ENCODE measurements at regions not wholly inside any gene's neighbourhood (a gene's known extent, or its start where the extent isn't known, plus 50 kb on each side); places are given as distances from the start of the nearest gene placed in this dataset.

DNA sequence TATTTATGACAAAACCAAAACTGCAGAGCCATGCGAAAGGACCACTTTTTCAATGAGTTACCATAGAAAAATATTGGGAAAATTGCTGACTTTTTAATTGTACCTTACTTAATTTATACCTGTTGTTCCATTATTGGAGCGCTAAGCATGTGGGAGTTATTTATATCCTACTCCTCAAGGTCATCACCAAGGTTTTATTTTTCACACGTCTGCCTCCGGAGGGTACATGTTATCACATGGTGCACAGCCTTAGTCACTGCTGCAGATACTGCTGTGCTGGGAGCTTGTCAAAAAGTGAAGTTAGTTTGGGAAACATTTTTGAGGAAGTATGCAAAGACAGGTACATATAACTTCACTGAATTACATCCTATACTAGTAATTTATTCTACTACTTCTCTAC, 1444.3 kb downstream of the AACS start:
- H3K27ac ChIP-seq: no peak overlapping the region
- TF ChIP-seq CTCF (conservative IDR thresholded peaks at IDR 0.05): no peak

- no peak for TF ChIP-seq CTCF (conservative IDR thresholded peaks at IDR 0.05)
- H3K27ac ChIP-seq: no peak overlapping the region
These were observed 1445.4 kb downstream of the AACS start for GRCh38 chr12:126510630-126511029.

DNA sequence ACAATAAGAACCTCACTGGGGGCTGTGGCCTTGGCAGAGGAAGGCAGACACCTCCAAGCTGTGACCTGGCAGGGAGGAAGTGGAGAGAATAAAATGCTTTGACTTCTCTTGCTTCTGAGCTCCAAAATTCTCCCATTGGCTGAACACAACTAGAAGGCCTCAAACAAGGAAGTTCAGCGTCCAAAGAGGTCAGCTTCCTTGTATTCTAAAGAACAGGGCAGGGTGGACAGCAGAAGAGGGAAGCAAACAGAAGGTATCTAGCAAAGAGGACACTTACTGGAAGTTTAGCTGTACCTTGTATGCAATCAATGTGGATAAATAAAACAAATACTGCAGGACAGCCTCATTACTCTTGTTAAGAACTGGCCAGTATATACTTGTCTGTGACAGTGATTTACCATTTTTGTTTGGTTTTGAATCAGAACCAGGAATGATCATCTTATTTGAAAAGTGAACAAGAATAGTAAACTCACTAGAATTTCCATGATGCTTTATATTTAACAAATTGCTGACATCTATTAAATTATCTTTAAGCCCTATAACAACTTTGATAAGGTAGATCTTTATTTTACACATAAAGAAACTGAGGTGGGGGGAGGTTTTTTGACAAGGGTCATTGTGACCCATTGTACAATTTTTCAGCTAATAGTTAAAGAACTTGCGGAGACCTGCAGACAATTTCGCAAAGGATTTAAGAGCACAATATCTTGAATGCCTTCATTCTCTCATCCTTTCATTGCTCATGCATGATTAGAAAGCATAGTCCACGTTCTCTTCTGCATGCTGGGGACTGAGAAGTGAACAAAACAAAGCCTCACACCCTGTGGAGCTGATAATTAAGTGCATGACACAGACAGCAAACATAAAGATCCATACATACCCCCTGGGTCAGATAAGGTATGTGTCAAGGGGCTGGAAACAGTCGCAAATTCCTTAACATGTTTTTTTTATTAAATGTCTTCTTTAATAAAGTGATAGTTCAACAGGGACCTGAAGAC, 1448.0 kb downstream of the AACS start:
- TF ChIP-seq CTCF (conservative IDR thresholded peaks at IDR 0.05): no peak
- no peak overlapping the region for H3K27ac ChIP-seq

DNA sequence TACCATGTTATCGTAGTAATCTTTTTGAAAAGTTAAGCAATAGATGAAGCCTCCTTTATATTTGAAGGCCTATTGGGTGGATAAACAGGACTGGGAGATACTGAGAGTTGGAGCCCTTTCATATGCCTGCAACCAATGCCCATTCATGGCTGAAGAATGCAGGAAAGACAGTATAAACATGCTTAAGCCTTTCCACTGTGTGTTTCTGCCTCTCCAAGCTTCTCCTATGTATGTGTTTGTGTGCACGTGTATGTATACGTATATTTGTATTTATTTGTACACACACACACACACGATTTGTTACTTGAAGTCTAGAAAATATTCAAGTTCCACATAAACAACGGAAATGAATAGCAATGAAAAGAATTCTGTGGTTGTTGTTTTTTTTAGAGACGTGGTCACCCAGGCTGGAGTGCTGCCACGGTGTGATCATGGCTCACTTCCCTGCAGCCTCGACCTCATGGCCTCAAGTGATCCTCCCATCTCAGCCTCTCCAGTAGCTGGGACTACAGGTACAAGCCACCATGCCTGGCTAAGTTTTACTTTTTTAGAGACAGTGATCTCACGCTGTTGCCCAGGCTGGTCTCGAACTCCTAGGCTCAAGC, 1453.5 kb downstream of the AACS start:
- H3K27ac ChIP-seq: no peak overlapping the region
- no peak for TF ChIP-seq CTCF (conservative IDR thresholded peaks at IDR 0.05)

DNA sequence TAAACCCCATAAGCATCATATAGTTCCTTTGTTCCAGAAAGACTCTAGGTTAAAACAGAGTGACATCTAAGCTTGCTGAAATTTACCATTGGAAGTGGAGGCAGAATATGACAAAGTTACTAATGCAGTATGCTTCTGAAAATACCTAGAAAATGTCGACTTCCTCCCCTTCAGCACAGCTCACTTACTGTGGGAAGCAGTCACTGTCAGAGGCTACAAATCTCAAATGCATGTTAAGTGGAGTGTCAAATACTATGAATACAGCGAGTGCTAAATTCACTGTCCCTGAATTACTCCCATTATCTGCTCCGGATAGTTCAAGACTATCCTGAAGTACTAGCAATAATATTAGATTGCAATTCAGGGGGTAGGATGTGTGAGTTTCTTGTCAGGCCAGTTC, 1454.6 kb downstream of the AACS start:
- TF ChIP-seq CTCF (conservative IDR thresholded peaks at IDR 0.05): no peak
- no peak overlapping the region for H3K27ac ChIP-seq

GRCh38 chr12:126523891-126524290, 1458.7 kb downstream of the AACS start:
- TF ChIP-seq CTCF (conservative IDR thresholded peaks at IDR 0.05): no peak
- no peak overlapping the region for H3K27ac ChIP-seq

- TF ChIP-seq CTCF (conservative IDR thresholded peaks at IDR 0.05): no peak
- no peak overlapping the region for H3K27ac ChIP-seq
These were observed 1469.3 kb downstream of the AACS start for GRCh38 chr12:126534495-126534894.

Data from VCaP (cell line).